Tibial nerve (tissue), 3 donors: ENCODE measurements at regions not wholly inside any gene's neighbourhood (a gene's known extent, or its start where the extent isn't known, plus 50 kb on each side); places are given as distances from the start of the nearest gene placed in this dataset.

Experiments
- CTCF ChIP-seq, 5 experiments: fragments of 200-600 bp in 3 of 5; fragments of 450-650 bp in 2 of 5; sonication (generic) in 3 of 5; IDR thresholded peaks; one replicate each; pipeline ENCODE4 v1.5.1; 2016 to 2019; ENCODE audit warnings: antibody characterized with exemption in 5 of 5, mild to moderate bottlenecking in 3 of 5, moderate library complexity in 2 of 5
- POLR2A ChIP-seq, 2 donors: fragments of 450-650 bp; IDR thresholded peaks; one replicate each; pipeline ENCODE4 v1.6.1; 2017; ENCODE audit warnings: antibody characterized with exemption in 2 of 2, mild to moderate bottlenecking in 2 of 2, moderate library complexity in 2 of 2

- TF ChIP-seq CTCF (IDR thresholded peaks at IDR 0.05) (no peak), POLR2A (IDR thresholded peaks at IDR 0.05) (no peak)
Measured at GRCh38 chr3:168589376-168589775, 493.7 kb upstream of the GOLIM4 start.
